KG1 (cell line): ENCODE measurements at regions not wholly inside any gene's neighbourhood (a gene's known extent, or its start where the extent isn't known, plus 50 kb on each side); places are given as distances from the start of the nearest gene placed in this dataset.

Source experiments
- DNase-seq: peaks from one replicate; lab custom pipeline; 2025; lab: John Stamatoyannopoulos, UW

DNA sequence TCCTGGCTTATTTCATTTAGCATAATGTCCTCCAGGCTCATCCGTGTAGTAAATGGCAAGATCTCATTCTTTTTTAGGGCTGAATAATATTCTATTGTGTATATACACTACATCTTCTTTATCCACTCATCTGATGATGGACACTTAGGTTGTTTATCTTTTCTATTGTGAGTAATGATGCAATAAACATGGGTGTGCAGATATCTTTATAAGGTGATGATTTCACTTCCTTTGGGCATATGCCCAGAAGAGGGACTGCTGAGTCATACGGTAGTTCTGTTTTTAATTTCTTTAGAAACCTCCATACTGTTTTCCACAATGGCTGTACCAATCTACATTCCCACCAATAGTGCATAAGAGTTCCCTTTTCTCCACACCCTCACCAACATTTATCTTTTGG, 317.6 kb upstream of the CNKSR2 start:
- DNase-seq, result no peak

DNA sequence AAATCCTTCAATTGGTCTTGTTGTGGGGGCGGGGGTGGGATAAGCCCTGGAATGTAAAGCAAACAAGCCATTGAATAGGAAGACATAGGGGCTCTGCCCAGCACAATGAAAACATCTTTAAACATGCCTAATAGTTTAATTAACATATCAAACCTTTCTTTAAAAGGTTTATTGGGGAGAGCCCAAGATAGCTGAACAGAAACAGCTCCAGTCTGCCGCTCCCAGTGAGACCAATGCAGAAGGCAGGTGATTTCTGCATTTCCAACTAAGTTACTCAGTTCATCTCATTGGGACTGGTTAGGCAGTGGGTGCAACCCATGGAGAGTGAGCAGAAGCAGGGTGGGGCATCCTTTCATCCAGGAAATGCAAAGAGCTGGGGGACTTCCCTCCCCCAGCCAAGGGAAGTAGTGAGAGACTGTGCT, 327.2 kb upstream of the CNKSR2 start:
- DNase-seq, result no peak

DNA sequence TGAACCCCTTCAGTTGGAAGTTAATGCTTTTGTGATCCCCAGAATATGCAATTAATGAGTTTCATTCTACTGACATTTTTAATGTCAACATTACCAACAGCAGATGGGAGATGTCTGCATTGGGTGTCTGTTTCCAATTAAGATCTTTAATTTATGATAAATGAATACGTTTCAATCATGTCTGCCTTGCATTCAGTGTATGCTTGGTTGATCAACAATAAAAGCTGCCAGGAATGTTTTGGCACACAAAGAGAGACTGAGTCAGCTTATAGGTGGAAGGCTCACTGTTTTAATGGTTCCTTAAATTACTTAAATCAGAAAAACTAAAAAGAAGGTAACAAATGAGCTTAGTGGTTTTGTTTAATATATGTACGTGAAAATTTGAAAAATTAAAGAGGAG, 359.9 kb upstream of the CNKSR2 start:
- no peak for DNase-seq

DNA sequence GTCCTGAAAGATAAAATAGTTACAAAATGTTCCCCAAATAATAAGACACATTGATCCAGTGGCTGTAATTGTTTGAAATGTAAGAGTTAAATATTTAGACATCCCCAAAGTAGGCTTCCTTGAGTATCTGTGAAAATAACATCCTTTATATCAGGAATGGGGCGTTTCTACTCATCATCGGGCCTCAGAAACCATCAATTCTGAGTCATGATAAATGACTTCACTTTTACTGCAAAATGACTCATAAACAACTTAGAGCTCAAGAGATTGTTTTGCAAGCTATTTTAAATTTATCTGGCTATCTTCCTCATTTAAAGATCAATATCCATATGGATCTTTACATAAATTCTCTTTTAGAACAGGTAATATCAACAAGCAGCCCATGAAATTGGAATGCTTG, 369.4 kb upstream of the CNKSR2 start:
- no peak for DNase-seq

DNA sequence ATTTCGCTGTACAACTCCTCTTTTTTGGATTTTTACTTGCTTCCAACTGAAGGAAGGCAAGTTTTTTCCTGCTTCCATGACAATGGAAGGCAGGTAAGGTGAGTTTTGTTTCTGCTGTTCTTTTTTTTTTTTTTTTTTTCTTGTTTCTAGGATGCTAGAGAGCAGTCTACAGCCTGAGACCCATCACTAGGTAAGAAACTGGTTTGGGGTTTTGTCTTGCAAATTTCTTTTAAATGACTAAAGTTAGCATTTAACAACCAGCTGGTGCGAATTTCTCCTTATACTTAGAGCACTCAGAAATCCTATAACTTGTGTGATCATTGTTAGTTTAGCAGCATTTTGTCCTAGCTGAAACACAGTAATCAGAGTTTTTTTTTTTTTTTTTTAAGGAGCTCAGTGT, 378.4 kb upstream of the CNKSR2 start:
- no peak for DNase-seq

DNA sequence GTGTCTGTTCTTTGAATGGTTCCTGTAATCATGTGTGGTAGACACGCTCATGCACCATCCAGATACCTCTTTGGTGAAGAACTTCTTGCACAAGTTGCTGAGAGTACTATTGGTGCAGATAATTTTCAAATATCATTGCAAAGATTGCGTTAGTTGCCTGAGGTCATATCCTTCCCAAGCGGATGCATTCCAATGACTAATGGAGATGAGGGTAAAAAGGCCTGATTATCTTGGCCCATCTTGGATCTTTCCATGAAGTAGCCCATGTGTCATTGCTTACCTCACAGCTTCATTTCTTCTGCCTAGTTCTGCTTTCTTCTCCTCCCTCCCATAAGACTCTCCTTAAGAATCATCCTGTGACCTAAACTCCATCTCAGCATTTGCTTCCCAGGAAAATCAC, 384.9 kb upstream of the CNKSR2 start:
- no peak for DNase-seq

DNA sequence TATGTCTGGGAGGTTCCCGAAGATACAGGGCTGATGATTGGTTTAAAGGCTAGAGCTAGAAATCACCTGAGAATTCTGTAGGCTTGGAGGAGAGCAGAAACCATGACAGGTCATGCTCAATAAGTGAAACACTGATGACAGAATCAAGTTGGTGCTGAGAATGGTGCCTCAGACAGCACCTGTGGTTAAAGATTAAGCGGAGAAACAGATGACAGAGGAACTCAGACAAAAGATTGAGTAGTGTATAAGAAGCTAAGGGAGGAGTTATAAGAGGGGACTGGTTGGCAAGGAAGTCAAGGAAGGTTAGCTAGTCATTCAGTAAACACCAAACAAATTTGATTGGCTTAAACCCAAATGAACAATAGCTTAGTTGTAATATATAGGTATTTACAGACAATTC, 385.4 kb upstream of the CNKSR2 start:
- no peak for DNase-seq

DNA sequence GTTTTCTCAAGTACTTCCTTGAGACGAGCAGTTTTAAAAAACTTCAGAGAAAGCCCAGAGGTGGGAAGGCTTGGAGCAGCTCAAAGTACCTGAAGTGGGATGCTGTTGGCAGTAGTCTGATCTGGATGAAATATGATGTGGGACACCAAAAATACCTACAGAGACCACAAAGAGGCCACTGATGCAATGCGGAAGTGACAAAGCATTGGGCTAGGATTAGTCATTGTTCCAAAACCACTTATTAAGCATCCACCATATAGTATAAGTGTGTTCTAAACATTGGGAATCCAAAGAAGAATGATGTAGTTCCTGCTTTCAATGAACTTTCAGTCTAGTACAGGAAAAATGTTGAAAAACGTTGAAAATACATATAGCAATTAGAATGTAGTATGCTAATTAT, 386.1 kb upstream of the CNKSR2 start:
- DNase-seq, result no peak

DNA sequence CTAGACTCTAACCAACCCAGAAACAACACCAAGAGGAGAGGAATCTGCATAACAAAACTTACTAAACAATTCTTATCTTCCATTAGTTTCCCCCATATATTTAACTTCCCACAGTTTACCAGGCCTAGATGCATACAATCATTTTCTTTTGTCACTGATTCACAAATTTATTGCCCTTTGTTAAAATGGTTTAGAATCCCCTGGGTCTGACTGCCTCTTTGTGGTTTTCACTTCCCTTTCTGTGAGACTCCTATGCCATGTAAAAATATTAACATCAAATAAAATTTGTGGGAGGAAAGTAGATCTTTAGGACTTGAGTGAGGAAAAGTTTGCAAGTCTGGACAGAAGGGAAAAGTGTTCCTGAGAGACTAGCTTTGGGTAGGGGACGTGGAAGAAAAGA, 393.8 kb upstream of the CNKSR2 start:
- DNase-seq, result no peak

DNA sequence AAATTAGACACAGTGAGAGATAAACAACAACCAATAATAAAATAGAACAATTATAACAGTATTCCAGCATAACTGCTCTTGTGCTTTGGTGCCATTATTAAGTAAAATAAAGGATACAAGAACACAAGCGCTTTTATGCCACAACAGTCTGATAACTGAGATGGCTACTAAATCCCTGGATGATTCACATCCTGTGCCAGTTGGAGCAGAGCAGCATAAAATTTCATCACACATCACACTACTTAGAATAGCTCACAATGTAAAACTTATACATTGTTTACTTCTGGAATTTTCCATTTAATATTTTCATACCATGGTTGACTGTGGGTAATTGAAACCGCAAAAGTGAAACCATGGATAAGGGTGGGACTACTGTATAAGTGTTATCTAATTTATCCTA, 399.9 kb upstream of the CNKSR2 start:
- DNase-seq, result no peak

DNA sequence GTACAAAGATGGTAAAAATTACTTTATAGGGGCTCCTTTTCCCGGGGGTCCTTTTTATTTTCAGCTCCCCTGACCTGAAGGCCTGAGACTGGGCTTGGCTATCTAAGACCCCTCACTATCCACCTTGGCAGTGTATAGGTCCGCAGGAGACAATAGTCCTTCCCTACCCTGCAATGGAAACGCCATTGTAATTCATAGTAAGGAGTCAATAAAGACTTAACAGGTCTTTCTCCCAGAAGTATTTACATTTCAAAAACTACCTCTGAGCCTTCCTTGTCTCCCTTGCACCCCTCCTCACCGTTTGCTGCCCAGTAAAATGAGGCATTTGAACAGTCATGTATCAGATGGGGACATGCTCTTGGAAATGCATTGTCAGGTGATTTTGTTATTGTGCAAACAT, 401.2 kb upstream of the CNKSR2 start:
- no peak for DNase-seq

DNA sequence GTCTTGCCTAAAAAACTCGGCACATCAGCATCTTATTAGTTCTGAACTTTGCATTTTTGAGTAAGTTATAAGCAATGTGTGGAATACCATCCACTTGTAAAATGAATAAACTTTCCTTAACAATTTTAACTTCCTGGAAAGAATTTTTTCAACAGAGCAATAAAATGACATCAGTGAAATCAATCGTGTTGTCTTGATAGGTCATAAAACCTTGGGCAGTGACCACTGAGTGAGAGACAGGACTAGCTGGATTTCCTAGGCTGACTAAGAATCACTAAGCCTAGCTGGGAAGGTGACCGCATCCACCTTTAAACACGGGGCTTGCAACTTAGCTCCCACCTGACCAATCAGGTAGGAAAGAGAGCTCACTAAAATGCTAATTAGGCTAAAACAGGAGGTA, 403.0 kb upstream of the CNKSR2 start:
- DNase-seq, result no peak

DNA sequence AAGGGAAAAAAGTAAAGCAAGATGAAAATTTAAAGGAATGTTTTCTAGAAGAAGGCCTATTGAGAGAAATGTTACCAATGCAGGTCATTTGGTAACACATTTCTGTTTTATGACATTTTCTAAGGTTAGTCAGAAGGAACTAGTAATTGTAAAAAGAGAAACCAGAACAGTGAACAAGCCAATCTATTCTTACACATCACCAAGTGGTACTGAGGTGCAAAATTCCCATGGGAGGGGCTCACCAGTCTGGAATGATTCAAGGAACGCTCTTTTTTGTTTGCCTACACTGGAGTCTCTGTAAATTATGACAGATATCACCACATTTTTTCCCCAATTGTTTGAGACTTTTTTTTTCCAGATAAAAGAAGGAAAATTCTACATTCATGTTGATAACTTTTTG, 404.7 kb upstream of the CNKSR2 start:
- DNase-seq, result no peak

DNA sequence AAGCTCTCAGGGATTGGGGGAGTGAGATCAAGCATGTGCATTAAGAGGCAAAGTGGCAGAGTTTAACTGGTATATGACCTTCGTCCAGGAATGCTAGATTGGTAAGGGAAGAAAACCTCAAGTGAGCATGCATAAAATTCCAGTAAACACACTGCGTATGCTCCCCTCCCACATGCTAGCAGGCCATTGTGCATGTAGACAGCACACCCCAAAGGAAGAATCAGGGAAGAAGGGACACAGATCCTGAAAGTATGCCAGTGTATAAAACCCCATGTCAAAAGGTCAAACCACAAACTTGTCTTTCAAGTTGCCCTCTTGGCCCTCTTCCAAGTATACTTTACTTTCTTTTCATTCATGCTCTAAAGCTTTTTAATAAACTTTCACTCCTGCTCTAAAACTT, 405.2 kb upstream of the CNKSR2 start:
- DNase-seq, result no peak

DNA sequence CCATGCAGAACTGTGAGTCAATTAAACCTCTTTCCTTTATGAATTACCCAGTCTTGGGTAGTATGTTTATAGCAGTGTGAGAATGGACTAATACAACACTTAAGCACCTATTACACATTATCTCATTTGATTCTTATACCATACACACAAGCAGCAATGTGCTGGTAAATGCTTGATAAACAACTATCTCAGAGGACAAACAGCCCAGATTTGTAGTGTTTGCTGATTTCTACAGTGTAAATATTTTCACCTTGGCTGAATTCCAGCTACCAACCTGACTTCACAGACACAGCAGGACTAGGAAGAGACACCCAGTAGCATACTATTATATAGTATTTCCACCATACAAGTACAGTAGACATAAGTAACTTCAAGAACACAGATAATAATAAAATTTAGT, 406.5 kb upstream of the CNKSR2 start:
- DNase-seq, result no peak

DNA sequence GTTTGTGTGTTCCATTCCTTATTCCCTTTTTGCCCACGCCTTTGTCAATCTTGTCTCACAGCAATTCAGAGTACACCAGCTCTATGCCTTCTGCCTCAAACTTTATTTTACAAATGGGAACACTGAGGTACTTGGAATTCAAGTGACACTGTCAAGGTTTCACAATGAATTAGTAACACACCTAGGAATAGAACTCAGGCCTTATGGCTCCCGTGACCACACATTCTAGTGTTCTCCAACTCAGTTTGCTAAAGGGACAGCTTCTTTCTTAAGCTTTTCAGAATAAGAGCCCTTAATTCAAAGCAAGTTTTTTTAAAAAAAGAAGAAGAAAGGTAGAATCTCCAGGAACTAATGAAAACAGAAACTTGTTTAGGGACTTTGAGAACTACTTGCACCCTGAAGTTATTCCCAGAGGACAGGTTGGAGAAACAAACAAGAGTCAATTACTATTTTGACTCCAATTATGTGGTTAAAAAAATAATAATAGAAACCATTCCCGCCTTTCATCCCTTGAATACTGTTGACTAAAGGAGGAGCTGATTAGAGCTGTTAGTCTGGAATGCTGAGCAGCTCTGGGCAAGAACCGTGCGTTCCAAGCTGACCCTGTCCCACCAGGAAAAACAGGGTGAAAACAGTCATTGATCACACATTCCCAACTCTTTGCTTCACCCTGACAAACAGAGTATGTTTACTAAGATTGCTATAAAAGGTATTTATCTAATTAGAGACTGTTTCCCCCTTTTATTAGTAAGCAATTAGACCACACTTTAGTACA, 408.8 kb upstream of the CNKSR2 start:
- no peak for DNase-seq

DNA sequence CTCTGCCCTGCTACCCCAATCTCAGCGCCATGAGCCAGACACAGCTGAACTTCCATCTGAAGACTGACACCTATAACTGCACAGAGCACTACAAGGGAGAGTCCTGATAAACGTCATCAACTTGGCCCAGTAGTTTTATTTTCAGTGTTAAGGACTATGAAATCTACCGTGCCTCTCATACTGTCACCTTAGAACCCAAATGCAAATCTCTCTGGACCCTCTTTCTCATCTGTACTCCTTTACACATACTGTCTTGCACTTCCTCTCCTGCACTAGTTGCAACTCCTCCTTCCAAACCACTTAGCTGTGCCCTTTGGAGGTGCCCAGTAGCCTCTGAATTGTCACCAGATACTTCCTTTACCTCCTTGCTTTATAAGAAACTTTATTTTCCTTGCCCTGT, 420.2 kb upstream of the CNKSR2 start:
- no peak for DNase-seq

DNA sequence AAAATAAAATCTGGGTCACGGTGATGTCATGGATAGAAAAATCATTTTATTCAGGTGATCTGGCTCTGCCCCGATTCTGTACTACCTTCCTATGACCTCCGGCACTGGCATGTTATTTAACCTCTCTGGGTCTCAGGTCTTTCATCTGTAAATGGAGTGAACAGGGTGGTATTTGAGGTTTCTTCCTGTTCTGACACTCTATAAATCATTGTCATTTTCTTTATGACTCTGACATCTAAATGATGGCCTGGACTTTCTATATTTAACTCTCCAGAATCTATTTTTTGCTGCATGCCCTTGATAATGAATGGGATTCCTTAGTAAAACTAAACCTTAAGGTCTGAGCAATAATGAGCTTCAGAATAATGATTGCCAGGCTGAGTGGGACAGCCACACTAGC, 422.0 kb upstream of the CNKSR2 start:
- no peak for DNase-seq

DNA sequence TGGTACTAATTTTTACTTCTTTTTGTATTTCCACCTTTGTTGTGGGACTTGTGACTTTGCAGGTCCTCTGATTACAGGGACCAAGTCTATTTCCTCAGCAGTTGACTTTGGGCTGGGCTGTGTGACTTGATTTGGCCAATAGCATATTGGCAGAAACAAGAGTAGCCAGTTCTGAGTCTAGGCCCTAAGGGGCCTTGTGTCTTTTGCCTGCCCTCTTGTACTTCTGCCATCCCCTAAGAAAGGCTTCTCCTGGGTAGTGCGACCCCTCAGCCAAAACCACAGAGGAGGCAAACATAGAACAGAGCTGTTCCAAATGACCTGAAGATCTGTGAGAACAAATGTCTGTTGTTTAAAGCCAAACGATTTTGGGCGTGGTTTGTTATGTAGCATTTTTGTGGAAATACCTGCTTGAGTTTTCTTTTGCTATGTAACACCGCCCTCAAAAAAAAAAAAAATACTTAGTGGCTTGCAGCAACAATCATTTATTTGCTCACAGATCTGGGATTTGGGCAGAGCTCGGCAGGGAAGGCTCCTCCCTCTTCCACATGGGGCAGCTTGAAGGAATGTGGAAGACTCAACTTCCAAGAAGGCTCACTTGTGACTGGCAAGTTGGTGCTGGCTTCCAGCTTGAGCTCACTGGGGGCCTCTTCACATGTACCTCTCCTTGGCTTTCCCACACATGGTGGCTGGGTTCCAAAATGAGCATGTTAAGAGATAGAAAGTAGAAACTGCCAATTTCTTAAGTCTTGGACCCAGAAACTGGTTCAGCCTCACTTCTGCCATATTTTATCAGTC, 423.0 kb upstream of the CNKSR2 start:
- DNase-seq, result no peak

DNA sequence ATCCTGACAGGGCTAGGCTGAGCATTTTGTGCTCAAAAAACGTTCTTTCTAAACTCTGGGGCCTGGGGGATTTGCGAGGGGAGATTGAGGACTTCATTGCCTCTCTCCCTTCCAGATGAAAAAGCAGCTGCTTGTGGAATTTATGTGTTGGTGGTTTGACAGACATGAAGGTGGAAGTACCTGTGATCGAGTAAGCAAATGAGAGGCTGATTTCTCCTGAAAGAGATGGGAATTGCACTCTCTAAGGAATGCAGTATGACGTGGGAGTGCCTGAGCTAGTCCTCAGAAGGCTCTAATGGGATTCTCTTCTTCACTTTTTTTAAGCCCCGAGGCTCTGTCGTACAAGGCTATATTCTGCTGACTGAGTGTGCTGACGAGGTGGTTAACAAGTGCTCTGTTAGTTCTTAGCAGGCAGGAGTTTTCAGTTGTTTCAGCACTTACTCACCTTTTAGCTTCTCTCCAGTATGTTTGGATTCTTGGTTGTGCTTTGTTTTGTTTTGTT, 426.8 kb upstream of the CNKSR2 start:
- DNase-seq, result no peak

DNA sequence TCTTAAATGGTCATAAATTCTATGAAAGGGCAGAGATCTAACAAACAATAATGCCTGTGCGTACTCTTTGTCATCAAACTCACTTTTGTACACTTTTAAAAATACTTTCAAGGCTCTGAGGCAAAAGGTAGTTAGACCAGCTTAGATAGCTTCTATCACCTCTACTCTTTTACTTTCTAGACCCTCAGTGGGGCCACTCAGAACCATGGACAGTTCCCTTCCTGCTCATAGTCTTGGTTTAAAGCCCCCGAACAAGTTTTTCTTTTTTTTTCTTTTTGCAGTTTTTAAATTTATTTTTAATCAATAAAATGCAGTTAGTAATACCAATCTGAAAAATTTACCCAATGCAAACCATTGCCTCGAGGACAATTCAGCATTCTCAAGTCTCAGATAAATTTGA, 460.5 kb upstream of the CNKSR2 start:
- no peak for DNase-seq

DNA sequence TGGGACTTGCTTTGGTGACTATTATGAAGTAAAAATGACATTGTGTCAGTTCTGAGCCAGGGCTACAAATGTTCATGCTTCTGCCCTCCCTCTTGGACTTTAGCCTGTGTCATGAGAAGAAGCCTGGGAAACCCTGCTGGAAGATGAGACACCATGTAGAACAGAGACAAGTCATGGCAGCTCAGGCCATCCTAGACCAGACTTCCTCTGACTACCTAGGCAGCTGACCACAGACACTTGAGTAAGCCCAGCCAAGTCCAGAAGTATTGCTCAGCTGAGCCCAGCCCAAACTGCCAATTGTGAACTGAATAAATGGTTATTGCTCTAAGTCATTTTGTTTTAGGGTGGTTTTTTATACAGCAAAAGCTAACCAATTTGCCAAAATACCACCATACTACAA, 467.6 kb upstream of the CNKSR2 start:
- DNase-seq, result no peak

DNA sequence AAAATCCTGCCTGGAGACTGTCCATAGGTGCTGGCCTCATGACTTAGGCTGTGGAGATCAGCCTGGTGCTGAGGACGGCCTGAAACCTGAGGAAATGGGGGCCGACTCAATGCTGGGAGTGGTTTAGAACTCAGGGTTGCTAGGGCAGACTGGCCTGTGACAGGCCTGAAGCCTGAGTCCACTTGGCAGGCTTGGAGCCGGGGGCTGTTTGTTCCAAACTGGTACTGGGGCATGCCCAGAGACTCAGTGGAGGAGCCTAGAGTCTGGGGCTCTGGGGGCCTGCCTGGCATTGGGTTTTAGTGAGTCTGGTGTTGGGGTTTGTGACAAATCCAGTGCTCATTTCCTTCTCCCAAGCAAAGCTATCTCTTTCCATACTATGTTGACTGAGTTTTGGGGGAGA, 489.7 kb upstream of the CNKSR2 start:
- DNase-seq, result no peak

DNA sequence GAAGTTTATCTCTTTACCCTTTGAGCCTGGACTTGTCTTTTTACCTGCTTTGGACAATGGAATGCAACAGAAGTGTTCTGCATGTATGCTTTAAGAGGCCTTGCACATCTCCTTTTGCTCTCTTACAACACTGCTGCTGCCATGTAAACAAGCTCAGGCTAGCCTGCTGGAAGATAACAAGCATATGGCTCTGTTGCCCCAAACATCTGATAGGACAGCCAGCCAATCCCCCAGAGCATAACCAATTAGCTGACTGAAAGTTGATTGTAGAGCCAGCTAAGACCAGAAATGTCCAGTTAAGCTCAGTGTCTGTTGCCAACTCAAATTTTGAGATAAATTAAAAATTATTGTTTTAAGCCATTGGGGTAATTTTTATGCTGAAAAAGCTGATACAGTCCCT, 510.6 kb upstream of the CNKSR2 start:
- DNase-seq, result no peak
